GM21360 (cell line): ENCODE measurements at regions not wholly inside any gene's neighbourhood (a gene's known extent, or its start where the extent isn't known, plus 50 kb on each side); places are given as distances from the start of the nearest gene placed in this dataset.
A peak's percentile ranks its signal among the peaks of the same experiment; 100 is the strongest.

ENCODE experiments used
- ATAC-seq: cut with Tn5 transposase; IDR thresholded peaks from one replicate; pipeline ENCODE4 v1.9.1; 2021; ENCODE audit warnings: mild to moderate bottlenecking, moderate library complexity; ENCODE audit not compliant: unreplicated experiment

- no peak for ATAC-seq
Observed at GRCh38 chr4:33149658-33150524, 2429.7 kb downstream of the PCDH7 start.

GRCh38 chr4:33150525-33150910 is 2430.3 kb downstream of the PCDH7 start:
- no peak for ATAC-seq

- ATAC-seq, result no peak
Observed at GRCh38 chr4:33160126-33160525, 2440.0 kb downstream of the PCDH7 start.

GRCh38 chr4:33161202-33161601 is 2441.0 kb downstream of the PCDH7 start:
- ATAC-seq, result no peak

GRCh38 chr4:33162122-33162521 is 2442.0 kb downstream of the PCDH7 start:
- no peak for ATAC-seq

GRCh38 chr4:33171873-33172525 is 2451.8 kb downstream of the PCDH7 start:
- no peak for ATAC-seq

GRCh38 chr4:33176566-33176965 is 2456.4 kb downstream of the PCDH7 start:
- ATAC-seq, result no peak

GRCh38 chr4:33184657-33185290 is 2464.6 kb downstream of the PCDH7 start:
- peak; percentile 61 for ATAC-seq

- ATAC-seq, result no peak
Observed at GRCh38 chr4:33187035-33187434, 2466.9 kb downstream of the PCDH7 start.

- ATAC-seq, result no peak
Observed at GRCh38 chr4:33188733-33189132, 2468.6 kb downstream of the PCDH7 start.

GRCh38 chr4:33189169-33189568 is 2469.0 kb downstream of the PCDH7 start:
- ATAC-seq, result no peak

GRCh38 chr4:33193109-33193508 is 2472.9 kb downstream of the PCDH7 start:
- ATAC-seq, result no peak

GRCh38 chr4:33200377-33200776 is 2480.2 kb downstream of the PCDH7 start:
- no peak for ATAC-seq

- ATAC-seq, result no peak
Observed at GRCh38 chr4:33218238-33218637, 2498.1 kb downstream of the PCDH7 start.

- no peak for ATAC-seq
Observed at GRCh38 chr4:33226133-33226532, 2506.0 kb downstream of the PCDH7 start.

- no peak for ATAC-seq
Observed at GRCh38 chr4:33226783-33227182, 2506.6 kb downstream of the PCDH7 start.

- no peak for ATAC-seq
Observed at GRCh38 chr4:33255094-33255493, 2534.9 kb downstream of the PCDH7 start.

GRCh38 chr4:33255507-33255906 is 2535.3 kb downstream of the PCDH7 start:
- no peak for ATAC-seq

- ATAC-seq, result no peak
Observed at GRCh38 chr4:33262824-33263223, 2542.7 kb downstream of the PCDH7 start.

- ATAC-seq, result no peak
Observed at GRCh38 chr4:33268776-33269175, 2548.6 kb downstream of the PCDH7 start.

GRCh38 chr4:33270403-33270802 is 2550.2 kb downstream of the PCDH7 start:
- ATAC-seq, result no peak

- ATAC-seq, result no peak
Observed at GRCh38 chr4:33272722-33273121, 2552.6 kb downstream of the PCDH7 start.
